PC-3 (cell line): ENCODE measurements at regions not wholly inside any gene's neighbourhood (a gene's known extent, or its start where the extent isn't known, plus 50 kb on each side); places are given as distances from the start of the nearest gene placed in this dataset.
A peak's percentile ranks its signal among the peaks of the same experiment; 100 is the strongest.

Source experiments
- ATAC-seq: fragments of 200-7000 bp; cut with Tn5 transposase; 2 replicates; pipeline ENCODE4 v1.9.1; 2020; ENCODE audit warnings: mild to moderate bottlenecking, moderate library complexity
- BruUV-seq: library from RNA; stranded (reverse); fragments of 400-500 nt; replicated peaks from 2 replicates; lab custom pipeline; 2021; lab: Mats Ljungman, UMichigan
- CTCF ChIA-PET: fragments of 300-600 bp; sonication (Branson Sonifier 250); formaldehyde crosslinking; loops from one replicate; lab custom pipeline; 2022; ENCODE audit warnings: antibody characterized with exemption; lab: Charles Lee
- POLR2A ChIA-PET: fragments of 300-600 bp; sonication (Branson Sonifier 250); formaldehyde crosslinking; loops from one replicate; lab custom pipeline; 2022; ENCODE audit warnings: antibody characterized with exemption; ENCODE audit not compliant: unreplicated experiment; lab: Charles Lee
- DNase-seq: peaks from one replicate; pipeline ENCODE4 v3.0.0-alpha.2; 2015
- H2AFZ ChIP-seq: fragments of 300-600 bp; sonication (generic); 2 replicates; pipeline ENCODE4 v1.6.0; 2016; ENCODE audit warnings: antibody characterized with exemption, low read length
- H3F3A ChIP-seq: fragments of 300-600 bp; sonication (generic); one replicate; pipeline ENCODE4 v1.6.0; 2017; ENCODE audit warnings: antibody characterized with exemption, low read length, control low read depth, mild to moderate bottlenecking; ENCODE audit not compliant: unreplicated experiment
- H3K27ac ChIP-seq: fragments of 300-600 bp; sonication (generic); 2 replicates; pipeline ENCODE4 v1.5.1; 2016; ENCODE audit warnings: mild to moderate bottlenecking, low read length
- H3K27me3 ChIP-seq: fragments of 300-600 bp; sonication (generic); 2 replicates; pipeline ENCODE4 v1.6.1; 2016; ENCODE audit warnings: low read length, mixed read lengths
- H3K36me3 ChIP-seq: fragments of 300-600 bp; sonication (generic); 2 replicates; pipeline ENCODE4 v1.6.1; 2016; ENCODE audit warnings: low read depth, mixed run types, low read length, mixed read lengths
- H3K4me1 ChIP-seq: fragments of 300-600 bp; sonication (generic); 2 replicates; pipeline ENCODE4 v1.5.1; 2016; ENCODE audit warnings: low read length; ENCODE audit not compliant: insufficient read depth
- H3K4me2 ChIP-seq: fragments of 300-600 bp; sonication (generic); 2 replicates; pipeline ENCODE4 v1.6.0; 2016; ENCODE audit warnings: low read length
- H3K4me3 ChIP-seq: fragments of 300-600 bp; sonication (generic); 2 replicates; pipeline ENCODE4 v1.5.1; 2016; ENCODE audit warnings: mild to moderate bottlenecking, low read length, mixed read lengths
- H3K79me2 ChIP-seq: fragments of 300-600 bp; sonication (generic); 2 replicates; pipeline ENCODE4 v1.6.1; 2017; ENCODE audit warnings: low read length, mixed read lengths
- H3K9ac ChIP-seq: fragments of 300-600 bp; sonication (generic); 2 replicates; pipeline ENCODE4 v1.6.0; 2016; ENCODE audit warnings: mild to moderate bottlenecking, low read length
- H3K9me2 ChIP-seq: fragments of 300-600 bp; sonication (generic); replicated peaks from 2 replicates; pipeline ENCODE4 v1.6.1; 2016; ENCODE audit warnings: mixed run types, low read length, mixed read lengths
- H3K9me3 ChIP-seq: fragments of 300-600 bp; sonication (generic); 2 replicates; pipeline ENCODE4 v1.6.1; 2016; ENCODE audit warnings: low read length, mixed read lengths
- H4K20me1 ChIP-seq: fragments of 300-600 bp; sonication (generic); 2 replicates; pipeline ENCODE4 v1.6.1; 2016; ENCODE audit warnings: low read length, mixed read lengths
- EZH2 ChIP-seq: fragments of 300-600 bp; sonication (generic); IDR thresholded peaks from one replicate; pipeline ENCODE4 v1.6.1; 2017; ENCODE audit warnings: antibody characterized with exemption, mild to moderate bottlenecking, low read length; ENCODE audit not compliant: unreplicated experiment
- EZH2phosphoT487 ChIP-seq: fragments of 300-600 bp; sonication (generic); IDR thresholded peaks from 2 replicates; pipeline ENCODE4 v1.6.1; 2018; ENCODE audit warnings: mild to moderate bottlenecking, antibody characterized with exemption, low read length, borderline replicate concordance
- intact Hi-C: fragments of 100-400 bp; cut with micrococcal nuclease; formaldehyde crosslinking; loops from 2 replicates; pipeline ENCODE4 v1.9.0; 2023
- TF ChIP-seq, protein P1 (sequence below): fragments of 300-600 bp; sonication (generic); conservative IDR thresholded peaks from 2 replicates; pipeline ENCODE4 v1.5.1; 2017; ENCODE audit warnings: antibody characterized with exemption, low read depth, mild to moderate bottlenecking, low read length

DNA sequence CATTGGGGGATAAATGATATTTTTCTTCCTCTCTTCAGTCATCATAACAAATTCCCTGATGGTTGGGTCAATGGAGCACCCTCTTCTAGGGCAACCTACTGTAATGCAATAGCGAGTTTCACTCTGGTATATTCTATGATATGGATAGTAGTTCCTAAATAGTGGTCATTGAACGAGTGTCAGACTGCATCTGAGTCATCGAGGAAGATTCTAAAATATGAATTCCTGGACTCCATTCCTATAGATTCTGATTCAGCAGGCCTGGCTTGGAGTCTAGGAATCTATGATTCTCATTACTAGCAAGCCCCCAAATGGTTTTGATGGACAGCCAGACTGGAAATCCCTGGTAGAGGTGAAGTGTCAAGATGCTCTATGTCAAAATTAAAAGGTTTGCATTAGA is 254.5 kb downstream of the BUB3 start:
- Histone ChIP-seq H3K4me3 (no peak overlapping the region), H3K9me2 (no peaks in the 10 kb centered on the region), H2AFZ (no peak overlapping the region), H3K4me2 (no peak overlapping the region), H3K9ac (no peak overlapping the region), H3K27me3 (no peaks in the 10 kb centered on the region), H3K27ac (no peak overlapping the region), H3F3A (no peaks in the 10 kb centered on the region), H3K9me3 (no peaks in the 10 kb centered on the region), H3K79me2 (no peaks in the 10 kb centered on the region), H3K4me1 (no peaks in the 10 kb centered on the region), H3K36me3 (no peaks in the 10 kb centered on the region), H4K20me1 (no peaks in the 10 kb centered on the region)
- TF ChIP-seq EZH2phosphoT487 (no peak), EZH2 (no peak)
- TF ChIP-seq, protein P1, sequence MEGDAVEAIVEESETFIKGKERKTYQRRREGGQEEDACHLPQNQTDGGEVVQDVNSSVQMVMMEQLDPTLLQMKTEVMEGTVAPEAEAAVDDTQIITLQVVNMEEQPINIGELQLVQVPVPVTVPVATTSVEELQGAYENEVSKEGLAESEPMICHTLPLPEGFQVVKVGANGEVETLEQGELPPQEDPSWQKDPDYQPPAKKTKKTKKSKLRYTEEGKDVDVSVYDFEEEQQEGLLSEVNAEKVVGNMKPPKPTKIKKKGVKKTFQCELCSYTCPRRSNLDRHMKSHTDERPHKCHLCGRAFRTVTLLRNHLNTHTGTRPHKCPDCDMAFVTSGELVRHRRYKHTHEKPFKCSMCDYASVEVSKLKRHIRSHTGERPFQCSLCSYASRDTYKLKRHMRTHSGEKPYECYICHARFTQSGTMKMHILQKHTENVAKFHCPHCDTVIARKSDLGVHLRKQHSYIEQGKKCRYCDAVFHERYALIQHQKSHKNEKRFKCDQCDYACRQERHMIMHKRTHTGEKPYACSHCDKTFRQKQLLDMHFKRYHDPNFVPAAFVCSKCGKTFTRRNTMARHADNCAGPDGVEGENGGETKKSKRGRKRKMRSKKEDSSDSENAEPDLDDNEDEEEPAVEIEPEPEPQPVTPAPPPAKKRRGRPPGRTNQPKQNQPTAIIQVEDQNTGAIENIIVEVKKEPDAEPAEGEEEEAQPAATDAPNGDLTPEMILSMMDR, result no peak
- ChIA-PET POLR2A (no interaction called here), CTCF (no interaction called here)
- peak; percentile 44 for DNase-seq
- ATAC-seq, result no peak
- no TSS peak for BruUV-seq
- intact Hi-C loops, result no loop called here

DNA sequence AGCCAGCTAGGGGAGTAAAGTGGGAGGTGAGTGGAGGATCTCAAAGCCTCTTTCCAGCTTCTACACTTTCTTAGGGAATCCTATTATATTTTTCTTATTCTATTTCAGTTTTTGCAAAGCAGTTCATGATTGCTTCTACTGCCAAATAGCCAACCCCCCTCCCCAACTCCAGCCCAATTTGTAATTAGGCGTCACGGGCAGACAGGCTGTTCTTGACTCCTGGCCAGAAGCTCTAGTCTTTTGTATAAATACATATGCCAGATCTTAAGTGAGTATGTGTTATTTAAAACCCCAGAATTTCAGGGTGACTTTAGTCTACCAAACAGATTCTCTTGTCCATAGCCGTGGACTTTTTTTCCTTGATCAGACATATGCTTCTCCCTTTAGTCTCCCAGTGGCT is 255.2 kb downstream of the BUB3 start:
- no TSS peak for BruUV-seq
- Histone ChIP-seq H3K4me2 (no peak overlapping the region), H3K9me2 (no peaks in the 10 kb centered on the region), H3K4me3 (no peak overlapping the region), H3K4me1 (no peaks in the 10 kb centered on the region), H3K79me2 (no peaks in the 10 kb centered on the region), H3K36me3 (no peaks in the 10 kb centered on the region), H3K9me3 (no peaks in the 10 kb centered on the region), H4K20me1 (no peaks in the 10 kb centered on the region), H3K27ac (no peak overlapping the region), H3K27me3 (no peaks in the 10 kb centered on the region), H2AFZ (no peak overlapping the region), H3K9ac (no peak overlapping the region), H3F3A (no peaks in the 10 kb centered on the region)
- TF ChIP-seq, protein P1, result no peak
- TF ChIP-seq EZH2, result no peak
- ChIA-PET CTCF (no interaction called here), POLR2A (no interaction called here)
- intact Hi-C loops, result no loop called here
- DNase-seq, result no peak
- ATAC-seq, result no peak

DNA sequence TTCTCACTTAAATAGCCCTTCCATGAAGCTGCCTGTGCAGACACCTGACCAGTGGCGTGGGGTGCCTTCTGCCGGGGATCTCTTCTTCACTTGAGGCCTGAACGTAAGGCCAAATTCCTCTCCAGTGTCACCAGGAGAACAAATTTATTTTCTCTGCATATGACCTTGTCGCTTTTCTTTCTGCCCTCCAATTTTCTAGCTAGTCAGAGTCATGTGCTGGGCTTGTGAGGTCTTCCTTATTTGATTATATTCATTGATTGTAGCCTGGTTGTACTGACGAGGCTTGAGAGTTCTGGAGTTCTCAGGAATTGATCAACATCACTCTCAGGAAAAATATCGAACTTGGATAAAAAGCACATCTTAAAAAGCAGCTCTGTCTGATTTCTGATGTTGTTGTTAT is 255.7 kb downstream of the BUB3 start:
- no peaks in the 10 kb centered on the region for H3K36me3 ChIP-seq
- H2AFZ ChIP-seq, result no peak overlapping the region
- H3K27ac ChIP-seq, result no peak overlapping the region
- POLR2A ChIA-PET, result no interaction called here
- no peak for TF ChIP-seq EZH2
- TF ChIP-seq, protein P1, result no peak
- TF ChIP-seq EZH2phosphoT487, result no peak
- no peak overlapping the region for H3K4me3 ChIP-seq
- H4K20me1 ChIP-seq, result no peaks in the 10 kb centered on the region
- no peaks in the 10 kb centered on the region for H3K79me2 ChIP-seq
- DNase-seq (no peak), ATAC-seq (no peak)
- H3K9me2 ChIP-seq, result no peaks in the 10 kb centered on the region
- no peaks in the 10 kb centered on the region for H3F3A ChIP-seq
- H3K4me1 ChIP-seq, result no peaks in the 10 kb centered on the region
- H3K4me2 ChIP-seq, result no peak overlapping the region
- intact Hi-C loops, result no loop called here
- BruUV-seq, result no TSS peak
- H3K9me3 ChIP-seq, result no peaks in the 10 kb centered on the region
- no peak overlapping the region for H3K9ac ChIP-seq
- no peaks in the 10 kb centered on the region for H3K27me3 ChIP-seq
- CTCF ChIA-PET, result no interaction called here
